Endothelial cell of umbilical vein (primary cell): ENCODE measurements at regions not wholly inside any gene's neighbourhood (a gene's known extent, or its start where the extent isn't known, plus 50 kb on each side); places are given as distances from the start of the nearest gene placed in this dataset.

Experiments
- BruUV-seq: library from RNA; stranded (reverse); fragments of 400-500 nt; replicated peaks from 2 replicates; lab custom pipeline; 2021; lab: Mats Ljungman, UMichigan
- CTCF ChIA-PET: fragments of 300-600, 350-600 bp; sonication (Branson Sonifier 250); formaldehyde crosslinking; loops from one replicate; lab custom pipeline; 2021; ENCODE audit warnings: antibody characterized with exemption, inconsistent platforms; lab: Charles Lee
- POLR2A ChIA-PET: fragments of 300-600, 350-600 bp; sonication (Branson Sonifier 250); formaldehyde crosslinking; loops from one replicate; lab custom pipeline; 2021; ENCODE audit warnings: antibody characterized with exemption, inconsistent platforms; lab: Charles Lee
- DNase-seq: peaks from one replicate; pipeline ENCODE4 v3.0.0-alpha.2; 2011; ENCODE audit warnings: low read depth, low spot score
- FAIRE-seq: peaks from 2 replicates; lab custom pipeline; 2011; peaks lifted over from hg19 to GRCh38; lab: Jason Lieb, UNC
- H2AFZ ChIP-seq: 2 replicates; pipeline ENCODE4 v1.6.0; 2012; ENCODE audit warnings: low read depth, low read length, control low read depth, inconsistent platforms
- H3K27ac ChIP-seq: 2 replicates; pipeline ENCODE4 v1.5.1; 2011; ENCODE audit warnings: low read depth, mild to moderate bottlenecking, control low read depth, low read length, moderate library complexity; ENCODE audit not compliant: insufficient read depth
- H3K27me3 ChIP-seq, 2 experiments: 2 replicates each; pipeline versions ENCODE4 v1.6.0 to v1.6.1; 2011; ENCODE audit warnings: low read length in 2 of 2, mixed read lengths in 1 of 2; ENCODE audit not compliant: control insufficient read depth in 2 of 2, insufficient read depth in 2 of 2
- H3K36me3 ChIP-seq, 2 experiments: 2 replicates in 1 of 2; 3 replicates in 1 of 2; pipeline ENCODE4 v1.5.1; 2011; ENCODE audit warnings: low read length in 2 of 2, mild to moderate bottlenecking in 1 of 2, moderate library complexity in 1 of 2; ENCODE audit not compliant: control insufficient read depth in 2 of 2, insufficient read depth in 2 of 2; ENCODE audit errors: extremely low read depth in 1 of 2
- H3K4me1 ChIP-seq: 3 replicates; pipeline ENCODE4 v1.5.1; 2011; ENCODE audit warnings: mild to moderate bottlenecking, low read length; ENCODE audit not compliant: control insufficient read depth, insufficient read depth; ENCODE audit errors: extremely low read depth
- H3K4me2 ChIP-seq: 2 replicates; pipeline ENCODE4 v1.6.1; 2011; ENCODE audit warnings: low read length, control low read depth, mixed read lengths; ENCODE audit not compliant: insufficient read depth
- H3K4me3 ChIP-seq, 3 experiments: fragments of 200-600 bp in 1 of 3; sonication (generic), shearing (Covaris generic) in 1 of 3; replicated peaks in 1 of 3; 2 replicates each; pipeline ENCODE4 v1.5.1; 2011 to 2016; ENCODE audit warnings: control low read depth in 3 of 3, low read length in 3 of 3, mild to moderate bottlenecking in 2 of 3, inconsistent platforms in 1 of 3, low read depth in 1 of 3, moderate library complexity in 1 of 3; ENCODE audit not compliant: insufficient read depth in 1 of 3
- H3K79me2 ChIP-seq: 2 replicates; pipeline ENCODE4 v1.6.0; 2012; ENCODE audit warnings: low read length, inconsistent platforms; ENCODE audit not compliant: control insufficient read depth, insufficient read depth
- H3K9ac ChIP-seq: replicated peaks from 2 replicates; pipeline ENCODE3; 2011; ENCODE audit warnings: low read length, control low read depth; ENCODE audit not compliant: insufficient read depth; ENCODE audit errors: extremely low read depth
- H3K9me1 ChIP-seq: replicated peaks from 3 replicates; pipeline ENCODE4 v1.6.0; 2011; ENCODE audit warnings: mild to moderate bottlenecking, low read length; ENCODE audit not compliant: control insufficient read depth, insufficient read depth; ENCODE audit errors: extremely low read depth
- H3K9me3 ChIP-seq: replicated peaks from 2 replicates; pipeline ENCODE4 v1.5.1; 2012; ENCODE audit warnings: low read length, inconsistent platforms; ENCODE audit not compliant: control insufficient read depth, insufficient read depth
- H4K20me1 ChIP-seq: replicated peaks from 2 replicates; pipeline ENCODE3; 2011; ENCODE audit warnings: mild to moderate bottlenecking, low read length; ENCODE audit not compliant: control insufficient read depth, insufficient read depth; ENCODE audit errors: extremely low read depth
- CTCF ChIP-seq, 2 donors: IDR thresholded peaks; 1 replicate in 1 of 2; 2 replicates in 1 of 2; pipeline ENCODE4 v1.5.1; 2011; ENCODE audit warnings: low read length in 2 of 2, mild to moderate bottlenecking in 2 of 2, moderate library complexity in 2 of 2, control low read depth in 1 of 2, inconsistent platforms in 1 of 2, low read depth in 1 of 2; ENCODE audit not compliant: insufficient read depth in 1 of 2; ENCODE audit errors: extremely low read depth in 1 of 2
- EZH2 ChIP-seq: IDR thresholded peaks from 2 replicates; pipeline ENCODE4 v1.6.1; 2012; ENCODE audit warnings: borderline replicate concordance, low read depth, mild to moderate bottlenecking, moderate library complexity, low read length, inconsistent platforms; ENCODE audit not compliant: severe bottlenecking
- FOS ChIP-seq: IDR thresholded peaks from 2 replicates; pipeline ENCODE4 v1.6.1; 2011; ENCODE audit warnings: mild to moderate bottlenecking, low read length, moderate library complexity, borderline replicate concordance; ENCODE audit not compliant: insufficient read depth
- JUN ChIP-seq: IDR thresholded peaks from 2 replicates; pipeline ENCODE4 v1.6.1; 2011; ENCODE audit warnings: borderline replicate concordance, low read depth; ENCODE audit not compliant: insufficient read length, insufficient read depth
- MAX ChIP-seq: IDR thresholded peaks from 2 replicates; pipeline ENCODE4 v1.6.1; 2011; ENCODE audit not compliant: insufficient read depth, insufficient read length
- MYC ChIP-seq: IDR thresholded peaks from one replicate; pipeline ENCODE4 v1.6.1; 2011; ENCODE audit warnings: mild to moderate bottlenecking, low read depth, low read length
- POLR2A ChIP-seq: IDR thresholded peaks from 2 replicates; pipeline ENCODE4 v1.6.1; 2012; ENCODE audit warnings: low read depth, mild to moderate bottlenecking, control low read depth, low read length
- POLR2AphosphoS5 ChIP-seq: IDR thresholded peaks from 2 replicates; pipeline ENCODE4 v1.6.1; 2012; ENCODE audit warnings: low read depth, mild to moderate bottlenecking, control low read depth, low read length, moderate library complexity; ENCODE audit not compliant: insufficient read depth
- dilution Hi-C: fragments of 300-500 bp; cut with MboI; formaldehyde crosslinking; loops from one replicate; pipeline ENCODE4 v1.15.0; 2019; ENCODE audit warnings: low sequenced_read_pairs; ENCODE audit not compliant: extremely low pct_ligation_motif_present
- intact Hi-C: fragments of 100-400 bp; cut with micrococcal nuclease; formaldehyde crosslinking; loops from one replicate; pipeline ENCODE4 v1.10.0; 2022

GRCh38 chr1:83515578-83516154 is 483.3 kb downstream of the TTLL7 start:
- no peaks in the 10 kb centered on the region for H4K20me1 ChIP-seq
- H3K36me3 ChIP-seq = no peaks in the 10 kb centered on the region
- no peak for FAIRE-seq
- no peak for DNase-seq
- no peak overlapping the region for H3K27ac ChIP-seq
- H3K4me2 ChIP-seq = no peak overlapping the region
- no peaks in the 10 kb centered on the region for H3K27me3 ChIP-seq
- no peaks in the 10 kb centered on the region for H3K79me2 ChIP-seq
- H3K9me3 ChIP-seq = no peaks in the 10 kb centered on the region
- no peaks in the 10 kb centered on the region for H3K9me1 ChIP-seq
- ChIA-PET CTCF (no interaction called here), POLR2A (no interaction called here)
- BruUV-seq = no TSS peak
- TF ChIP-seq MYC (no peak), FOS (no peak), POLR2AphosphoS5 (no peak), JUN (no peak), POLR2A (no peak), CTCF (IDR thresholded peaks at IDR 0.05; ENCODE audit: extremely low read depth in 1 of 2, insufficient read depth in 1 of 2, low read depth in 1 of 2, low read length in 2 of 2) (no peak), MAX (no peak), EZH2 (no peak)
- no peak overlapping the region for H2AFZ ChIP-seq
- dilution Hi-C loops = no loop called here
- no peak overlapping the region for H3K9ac ChIP-seq
- no peaks in the 10 kb centered on the region for H3K4me1 ChIP-seq
- no peak overlapping the region for H3K4me3 ChIP-seq
- intact Hi-C loops = no loop called here
